ENCODE measurements at regions not wholly inside any gene's neighbourhood (a gene's known extent, or its start where the extent isn't known, plus 50 kb on each side); places are given as distances from the start of the nearest gene placed in this dataset.
A peak's percentile ranks its signal among the peaks of the same experiment; 100 is the strongest.

- no peak for TF ChIP-seq CTCF (IDR thresholded peaks at IDR 0.05; ENCODE audit: insufficient read depth, low read length)
- H3K4me3 ChIP-seq (ENCODE audit: low read depth, low read length): no peak overlapping the region
- peak; percentile 4 for DNase-seq (ENCODE audit: low read depth)
Measured at GRCh38 chr18:77700051-77700450, 450.4 kb downstream of the GALR1 start.

GRCh38 chr18:77701977-77702376, 452.3 kb downstream of the GALR1 start:
- H3K4me3 ChIP-seq (ENCODE audit: low read depth, low read length): no peak overlapping the region
- no peak for TF ChIP-seq CTCF (IDR thresholded peaks at IDR 0.05; ENCODE audit: insufficient read depth, low read length)
- no peak for DNase-seq (ENCODE audit: low read depth)

GRCh38 chr18:77702686-77703085, 453.0 kb downstream of the GALR1 start:
- DNase-seq (ENCODE audit: low read depth): peak; percentile 19
- no peak overlapping the region for H3K4me3 ChIP-seq (ENCODE audit: low read depth, low read length)
- TF ChIP-seq CTCF (IDR thresholded peaks at IDR 0.05; ENCODE audit: insufficient read depth, low read length): no peak

GRCh38 chr18:77705301-77705700, 455.7 kb downstream of the GALR1 start:
- no peak for DNase-seq (ENCODE audit: low read depth)
- TF ChIP-seq CTCF (IDR thresholded peaks at IDR 0.05; ENCODE audit: insufficient read depth, low read length): no peak
- H3K4me3 ChIP-seq (ENCODE audit: low read depth, low read length): no peak overlapping the region

GRCh38 chr18:77708826-77709506, 459.3 kb downstream of the GALR1 start:
- no peak overlapping the region for H3K4me3 ChIP-seq (ENCODE audit: low read depth, low read length)
- no peak for TF ChIP-seq CTCF (IDR thresholded peaks at IDR 0.05; ENCODE audit: insufficient read depth, low read length)
- peak; percentile 4 for DNase-seq (ENCODE audit: low read depth)

GRCh38 chr18:77711096-77711495, 461.4 kb downstream of the GALR1 start:
- peak; percentile 13 for TF ChIP-seq CTCF (IDR thresholded peaks at IDR 0.05; ENCODE audit: insufficient read depth, low read length)
- H3K4me3 ChIP-seq (ENCODE audit: low read depth, low read length): no peak overlapping the region
- no peak for DNase-seq (ENCODE audit: low read depth)

- no peak for TF ChIP-seq CTCF (IDR thresholded peaks at IDR 0.05; ENCODE audit: insufficient read depth, low read length)
- no peak overlapping the region for H3K4me3 ChIP-seq (ENCODE audit: low read depth, low read length)
- no peak for DNase-seq (ENCODE audit: low read depth)
Measured at GRCh38 chr18:77714716-77715115, 465.1 kb downstream of the GALR1 start.

All from fibroblast of the aortic adventitia (primary cell).